WTC11 (cell line): ENCODE measurements at regions not wholly inside any gene's neighbourhood (a gene's known extent, or its start where the extent isn't known, plus 50 kb on each side); places are given as distances from the start of the nearest gene placed in this dataset.

ENCODE experiments used
- ATAC-seq: fragments of 200-7000 bp; cut with Tn5 transposase; 2 replicates; pipeline ENCODE4 v1.10.0; 2021; ENCODE audit warnings: mild to moderate bottlenecking, moderate library complexity
- CTCF ChIA-PET: fragments of 300-600 bp; sonication (Branson Sonifier 250); formaldehyde crosslinking; loops from one replicate; lab custom pipeline; 2021; ENCODE audit warnings: antibody characterized with exemption; lab: Charles Lee
- POLR2A ChIA-PET: fragments of 350-600 bp; sonication (Branson Sonifier 250); formaldehyde crosslinking; loops from one replicate; lab custom pipeline; 2021; ENCODE audit warnings: antibody characterized with exemption; lab: Charles Lee
- DNase-seq: peaks from one replicate; pipeline ENCODE4 v3.0.0; 2021; ENCODE audit warnings: low spot score
- H3K27ac Mint-ChIP-seq: 2 replicates; pipeline ENCODE4 v1.8.0; 2021; ENCODE audit warnings: mixed read lengths
- H3K27me3 Mint-ChIP-seq: 2 replicates; pipeline ENCODE4 v1.8.0; 2021; ENCODE audit warnings: low read depth, mild to moderate bottlenecking, moderate library complexity, mixed read lengths
- H3K36me3 Mint-ChIP-seq: 2 replicates; pipeline ENCODE4 v1.8.0; 2021; ENCODE audit warnings: mixed read lengths
- H3K4me1 Mint-ChIP-seq: 2 replicates; pipeline ENCODE4 v1.8.0; 2022; ENCODE audit warnings: mixed read lengths
- H3K4me3 Mint-ChIP-seq: 2 replicates; pipeline ENCODE4 v1.8.0; 2021; ENCODE audit warnings: mild to moderate bottlenecking, moderate library complexity, mixed read lengths
- H3K9me3 Mint-ChIP-seq: 2 replicates; pipeline ENCODE4 v1.8.0; 2021; ENCODE audit warnings: mixed read lengths
- ATF2 ChIP-seq: sonication (generic); formaldehyde crosslinking; IDR thresholded peaks from 2 replicates; pipeline ENCODE4 v1.8.1; 2022; ENCODE audit warnings: low read depth, missing genetic modification reagents, borderline replicate concordance
- CREM ChIP-seq: sonication (generic); formaldehyde crosslinking; IDR thresholded peaks from 2 replicates; pipeline ENCODE4 v1.8.1; 2022; ENCODE audit warnings: mild to moderate bottlenecking, missing genetic modification reagents, moderate library complexity
- ELF4 ChIP-seq: sonication (generic); formaldehyde crosslinking; IDR thresholded peaks from 2 replicates; pipeline ENCODE4 v1.8.1; 2022; ENCODE audit warnings: low read depth, mild to moderate bottlenecking, moderate library complexity, missing genetic modification reagents
- ERG ChIP-seq: fragments of 250-450 bp; sonication (Bioruptor Pico); IDR thresholded peaks from 2 replicates; pipeline ENCODE4 v1.8.0; 2021; ENCODE audit warnings: mild to moderate bottlenecking
- FOXP1 ChIP-seq: sonication (generic); formaldehyde crosslinking; IDR thresholded peaks from 2 replicates; pipeline ENCODE4 v1.8.0; 2022; ENCODE audit warnings: missing genetic modification reagents, mild to moderate bottlenecking, moderate library complexity, borderline replicate concordance
- GABPB1 ChIP-seq: sonication (generic); formaldehyde crosslinking; IDR thresholded peaks from 2 replicates; pipeline ENCODE4 v1.8.1; 2023; ENCODE audit warnings: mild to moderate bottlenecking, missing genetic modification reagents
- JUN ChIP-seq: sonication (generic); formaldehyde crosslinking; IDR thresholded peaks from 2 replicates; pipeline ENCODE4 v1.8.0; 2023; ENCODE audit warnings: mild to moderate bottlenecking, missing genetic modification reagents
- MLX ChIP-seq: sonication (generic); formaldehyde crosslinking; IDR thresholded peaks from 2 replicates; pipeline ENCODE4 v1.8.1; 2023; ENCODE audit warnings: mild to moderate bottlenecking, missing genetic modification reagents, moderate library complexity
- NFE2L1 ChIP-seq: sonication (generic); formaldehyde crosslinking; IDR thresholded peaks from 2 replicates; pipeline ENCODE4 v1.8.1; 2023; ENCODE audit warnings: missing genetic modification reagents
- NR2C2 ChIP-seq: sonication (generic); formaldehyde crosslinking; IDR thresholded peaks from 2 replicates; pipeline ENCODE4 v1.8.0; 2022; ENCODE audit warnings: mild to moderate bottlenecking, missing genetic modification reagents
- NR3C1 ChIP-seq: sonication (generic); formaldehyde crosslinking; conservative IDR thresholded peaks from 2 replicates; pipeline ENCODE4 v1.8.1; 2023; ENCODE audit warnings: low read depth, mild to moderate bottlenecking, missing genetic modification reagents
- RELA ChIP-seq: sonication (generic); formaldehyde crosslinking; IDR thresholded peaks from 2 replicates; pipeline ENCODE4 v1.8.1; 2022; ENCODE audit warnings: missing genetic modification reagents, mild to moderate bottlenecking, borderline replicate concordance
- SMAD3 ChIP-seq: sonication (generic); formaldehyde crosslinking; IDR thresholded peaks from 2 replicates; pipeline ENCODE4 v1.8.0; 2022; ENCODE audit warnings: missing genetic modification reagents, mild to moderate bottlenecking, borderline replicate concordance
- TCF7 ChIP-seq: sonication (generic); formaldehyde crosslinking; IDR thresholded peaks from 2 replicates; pipeline ENCODE4 v1.8.0; 2022; ENCODE audit warnings: mild to moderate bottlenecking, low read depth, missing genetic modification reagents, moderate library complexity
- TEAD1 ChIP-seq: sonication (generic); formaldehyde crosslinking; IDR thresholded peaks from 2 replicates; pipeline ENCODE4 v1.8.0; 2022; ENCODE audit warnings: mild to moderate bottlenecking, missing genetic modification reagents
- USF2 ChIP-seq: sonication (generic); formaldehyde crosslinking; IDR thresholded peaks from 2 replicates; pipeline ENCODE4 v1.8.1; 2023; ENCODE audit warnings: mild to moderate bottlenecking, missing genetic modification reagents, moderate library complexity
- ZNF138 ChIP-seq: sonication (generic); formaldehyde crosslinking; conservative IDR thresholded peaks from 2 replicates; pipeline ENCODE4 v1.8.1; 2022; ENCODE audit warnings: mild to moderate bottlenecking, moderate library complexity, missing genetic modification reagents
- ZNF232 ChIP-seq: sonication (generic); formaldehyde crosslinking; IDR thresholded peaks from 2 replicates; pipeline ENCODE4 v1.8.0; 2022; ENCODE audit warnings: mild to moderate bottlenecking, missing genetic modification reagents
- ZNF396 ChIP-seq: fragments of 250-450 bp; sonication (Bioruptor Pico); IDR thresholded peaks from 2 replicates; pipeline ENCODE4 v1.8.0; 2021; ENCODE audit warnings: mild to moderate bottlenecking, moderate library complexity, borderline replicate concordance
- ZNF423 ChIP-seq: fragments of 250-450 bp; sonication (Bioruptor Pico); IDR thresholded peaks from 2 replicates; pipeline ENCODE4 v2.1.2; 2022; ENCODE audit warnings: mild to moderate bottlenecking, moderate library complexity
- ZNF671 ChIP-seq: fragments of 250-450 bp; sonication (Bioruptor Pico); IDR thresholded peaks from 2 replicates; pipeline ENCODE4 v1.8.0; 2021; ENCODE audit warnings: mild to moderate bottlenecking
- TF ChIP-seq, protein P1 (sequence below): sonication (generic); formaldehyde crosslinking; IDR thresholded peaks from 2 replicates; pipeline ENCODE4 v1.8.1; 2022; ENCODE audit warnings: mild to moderate bottlenecking, moderate library complexity, missing genetic modification reagents
- TF ChIP-seq, protein P2 (sequence below): fragments of 250-450 bp; sonication (Bioruptor Pico); conservative IDR thresholded peaks from 2 replicates; pipeline ENCODE4 v1.9.0; 2021; ENCODE audit warnings: mild to moderate bottlenecking
- TF ChIP-seq, protein P3 (sequence below): fragments of 250-450 bp; sonication (Bioruptor Pico); IDR thresholded peaks from 2 replicates; pipeline ENCODE4 v1.9.0; 2021; ENCODE audit warnings: moderate library complexity, mild to moderate bottlenecking, inconsistent platforms, borderline replicate concordance
- TF ChIP-seq, protein P4 (sequence below): sonication (generic); formaldehyde crosslinking; IDR thresholded peaks from 2 replicates; pipeline ENCODE4 v1.8.1; 2022; ENCODE audit warnings: mild to moderate bottlenecking, missing genetic modification reagents, moderate library complexity, borderline replicate concordance

GRCh38 chr1:103362348-103363007 lies 163.0 kb upstream of the RNPC3 start (continued):
- TF ChIP-seq, protein P1, sequence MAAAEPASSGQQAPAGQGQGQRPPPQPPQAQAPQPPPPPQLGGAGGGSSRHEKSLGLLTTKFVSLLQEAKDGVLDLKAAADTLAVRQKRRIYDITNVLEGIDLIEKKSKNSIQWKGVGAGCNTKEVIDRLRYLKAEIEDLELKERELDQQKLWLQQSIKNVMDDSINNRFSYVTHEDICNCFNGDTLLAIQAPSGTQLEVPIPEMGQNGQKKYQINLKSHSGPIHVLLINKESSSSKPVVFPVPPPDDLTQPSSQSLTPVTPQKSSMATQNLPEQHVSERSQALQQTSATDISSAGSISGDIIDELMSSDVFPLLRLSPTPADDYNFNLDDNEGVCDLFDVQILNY (CRISPR knock-in tag), result no peak
- TF ChIP-seq SMAD3, result no peak

- Mint-ChIP-seq H3K27ac (no peak overlapping the region), H3K4me3 (no peak overlapping the region), H3K27me3 (no peaks in the 10 kb centered on the region), H3K36me3 (no peaks in the 10 kb centered on the region), H3K9me3 (peaks cover 6% of the 10 kb centered on the region; the same call in 1 of the 2 replicates), H3K4me1 (no peaks in the 10 kb centered on the region)
- ChIA-PET CTCF (interaction anchor here (1.5 kb wide), 1 partner anchor 108 kb away, joined by 5 read pairs; no protein-coding TSS in a partner anchor), POLR2A (no interaction called here)
- ATAC-seq (no peak), DNase-seq (no peak)
- TF ChIP-seq ZNF232 (CRISPR knock-in tag) (no peak), TCF7 (no peak), NFE2L1 (CRISPR knock-in tag) (no peak), CREM (CRISPR knock-in tag) (no peak), ERG (no peak), USF2 (CRISPR knock-in tag) (no peak), ZNF671 (CRISPR knock-in tag) (no peak), GABPB1 (CRISPR knock-in tag) (no peak), ZNF423 (CRISPR knock-in tag) (no peak), ZNF138 (CRISPR knock-in tag) (no peak), JUN (CRISPR knock-in tag) (no peak), RELA (no peak), FOXP1 (CRISPR knock-in tag) (no peak), NR3C1 (CRISPR knock-in tag) (no peak), ZNF396 (CRISPR knock-in tag) (no peak)
- TF ChIP-seq, protein P2, sequence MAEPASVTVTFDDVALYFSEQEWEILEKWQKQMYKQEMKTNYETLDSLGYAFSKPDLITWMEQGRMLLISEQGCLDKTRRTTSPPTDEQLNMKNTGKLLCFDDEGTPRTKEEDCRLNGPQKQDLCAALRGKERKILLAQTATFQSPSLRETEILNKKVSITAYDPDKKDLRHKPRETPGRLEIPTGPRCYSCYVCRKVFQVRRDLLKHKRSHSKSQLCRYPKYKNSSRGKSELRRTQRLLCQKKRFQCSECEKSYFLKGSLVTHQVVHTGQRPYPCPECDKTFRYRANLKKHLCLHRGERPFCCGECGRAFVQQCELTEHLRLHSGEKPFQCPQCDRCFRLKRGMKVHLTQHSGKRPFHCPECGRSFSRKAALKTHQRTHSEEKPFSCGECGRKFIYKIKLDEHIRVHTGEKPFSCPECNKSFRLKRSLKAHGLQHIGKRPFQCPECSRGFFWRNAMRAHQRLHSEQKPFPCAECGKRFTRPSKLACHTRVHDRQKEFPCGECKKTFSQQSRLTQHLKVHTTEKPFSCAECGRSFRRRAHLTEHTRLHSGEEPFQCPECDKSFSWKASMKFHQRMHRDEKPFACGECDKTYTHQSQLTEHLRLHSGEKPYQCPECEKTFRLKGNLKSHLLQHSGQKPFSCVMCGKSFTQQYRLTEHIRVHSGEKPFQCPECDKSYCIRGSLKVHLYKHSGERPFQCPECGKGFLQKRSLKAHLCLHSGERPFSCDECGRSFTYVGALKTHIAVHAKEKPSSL (CRISPR knock-in tag), result no peak
These were observed 172.1 kb upstream of the RNPC3 start for GRCh38 chr1:103353391-103353790.

DNA sequence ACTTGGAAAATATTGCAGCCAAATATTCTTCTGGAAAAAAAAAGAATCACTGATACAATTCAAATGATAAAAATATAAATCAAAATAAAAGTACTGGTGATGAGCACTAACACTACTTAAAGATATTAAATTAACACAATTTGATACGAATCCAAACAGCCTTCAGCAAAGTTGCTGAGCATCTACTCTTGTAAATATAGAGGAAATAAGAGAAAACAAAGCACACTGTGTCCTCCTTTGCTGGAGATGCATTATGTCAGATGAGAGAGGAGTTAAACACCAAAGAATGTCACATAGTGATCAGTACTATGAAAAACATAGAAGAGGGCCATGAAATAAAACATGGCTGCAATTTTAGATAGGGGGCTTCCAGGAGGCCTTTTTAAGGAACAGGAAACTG lies 177.4 kb upstream of the RNPC3 start:
- Mint-ChIP-seq H3K27me3 (no peaks in the 10 kb centered on the region), H3K36me3 (no peaks in the 10 kb centered on the region), H3K4me1 (no peaks in the 10 kb centered on the region), H3K4me3 (no peak overlapping the region), H3K27ac (no peak overlapping the region), H3K9me3 (peaks cover 3% of the 10 kb centered on the region; the same call in 1 of the 2 replicates)
- ChIA-PET POLR2A (no interaction called here), CTCF (no interaction called here)
- no peak for DNase-seq
- no peak for ATAC-seq
- TF ChIP-seq TEAD1 (CRISPR knock-in tag), result no peak
- TF ChIP-seq, protein P3, sequence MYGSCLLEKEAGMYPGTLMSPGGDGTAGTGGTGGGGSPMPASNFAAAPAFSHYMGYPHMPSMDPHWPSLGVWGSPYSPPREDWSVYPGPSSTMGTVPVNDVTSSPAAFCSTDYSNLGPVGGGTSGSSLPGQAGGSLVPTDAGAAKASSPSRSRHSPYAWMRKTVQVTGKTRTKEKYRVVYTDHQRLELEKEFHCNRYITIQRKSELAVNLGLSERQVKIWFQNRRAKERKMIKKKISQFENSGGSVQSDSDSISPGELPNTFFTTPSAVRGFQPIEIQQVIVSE (CRISPR knock-in tag), result no peak
- TF ChIP-seq, protein P4, sequence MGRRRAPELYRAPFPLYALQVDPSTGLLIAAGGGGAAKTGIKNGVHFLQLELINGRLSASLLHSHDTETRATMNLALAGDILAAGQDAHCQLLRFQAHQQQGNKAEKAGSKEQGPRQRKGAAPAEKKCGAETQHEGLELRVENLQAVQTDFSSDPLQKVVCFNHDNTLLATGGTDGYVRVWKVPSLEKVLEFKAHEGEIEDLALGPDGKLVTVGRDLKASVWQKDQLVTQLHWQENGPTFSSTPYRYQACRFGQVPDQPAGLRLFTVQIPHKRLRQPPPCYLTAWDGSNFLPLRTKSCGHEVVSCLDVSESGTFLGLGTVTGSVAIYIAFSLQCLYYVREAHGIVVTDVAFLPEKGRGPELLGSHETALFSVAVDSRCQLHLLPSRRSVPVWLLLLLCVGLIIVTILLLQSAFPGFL (CRISPR knock-in tag), result no peak
- TF ChIP-seq ZNF138 (CRISPR knock-in tag), result no peak
- no peak for TF ChIP-seq JUN (CRISPR knock-in tag)
- TF ChIP-seq MLX (CRISPR knock-in tag), result no peak
- TF ChIP-seq NR2C2 (CRISPR knock-in tag), result no peak
- no peak for TF ChIP-seq ELF4 (CRISPR knock-in tag)
- no peak for TF ChIP-seq ATF2
